ENCODE measurements at regions not wholly inside any gene's neighbourhood (a gene's known extent, or its start where the extent isn't known, plus 50 kb on each side); places are given as distances from the start of the nearest gene placed in this dataset.

DNA sequence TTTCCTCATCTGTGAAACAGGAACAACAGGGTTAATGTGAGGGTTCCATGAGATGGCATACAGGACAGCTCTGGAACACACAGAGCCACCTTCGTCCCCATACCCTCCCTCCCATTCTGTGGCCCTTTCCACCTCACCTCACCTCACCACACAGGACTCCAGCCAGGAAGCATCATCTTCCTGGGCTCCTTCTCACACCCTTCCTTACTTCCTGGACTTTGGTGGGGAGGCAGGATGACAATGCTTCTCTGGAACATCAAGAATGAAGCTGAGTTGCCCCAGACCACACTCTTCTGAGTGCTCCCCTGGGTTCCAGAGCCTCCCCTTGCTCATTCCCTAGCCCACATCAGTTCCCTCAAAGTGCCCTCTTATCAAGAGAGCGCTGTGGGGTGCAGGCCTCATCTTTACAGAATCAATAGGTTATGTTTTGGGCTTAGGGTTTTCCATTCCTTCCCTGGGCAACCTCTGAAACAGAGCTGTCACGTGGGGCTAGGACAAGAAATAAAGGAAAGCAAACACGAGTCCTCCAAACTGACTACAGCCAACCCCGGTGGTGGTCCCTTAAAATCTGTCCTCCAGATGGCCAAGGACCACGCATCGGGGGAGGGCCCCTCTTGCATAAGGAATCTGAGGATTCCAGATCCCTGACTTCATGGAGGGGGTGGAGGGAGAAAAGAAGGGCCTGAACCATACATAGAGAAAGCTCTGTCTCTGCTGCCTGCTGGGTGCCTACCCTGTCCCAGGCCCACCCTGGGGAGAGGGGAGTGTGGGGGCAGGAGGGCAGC is 74.4 kb upstream of the ATP6AP2 start:
- no peaks in the 10 kb centered on the region for H3K4me1 ChIP-seq (ENCODE audit: control insufficient read depth in 1 of 2, insufficient read depth in 1 of 2, low read depth in 1 of 2, low read length in 1 of 2)
- H3K4me3 ChIP-seq (ENCODE audit: low read depth in 1 of 2, low read length in 1 of 2), result no peak overlapping the region
- no peaks in the 10 kb centered on the region for H3K36me3 ChIP-seq
- TF ChIP-seq, protein P1, sequence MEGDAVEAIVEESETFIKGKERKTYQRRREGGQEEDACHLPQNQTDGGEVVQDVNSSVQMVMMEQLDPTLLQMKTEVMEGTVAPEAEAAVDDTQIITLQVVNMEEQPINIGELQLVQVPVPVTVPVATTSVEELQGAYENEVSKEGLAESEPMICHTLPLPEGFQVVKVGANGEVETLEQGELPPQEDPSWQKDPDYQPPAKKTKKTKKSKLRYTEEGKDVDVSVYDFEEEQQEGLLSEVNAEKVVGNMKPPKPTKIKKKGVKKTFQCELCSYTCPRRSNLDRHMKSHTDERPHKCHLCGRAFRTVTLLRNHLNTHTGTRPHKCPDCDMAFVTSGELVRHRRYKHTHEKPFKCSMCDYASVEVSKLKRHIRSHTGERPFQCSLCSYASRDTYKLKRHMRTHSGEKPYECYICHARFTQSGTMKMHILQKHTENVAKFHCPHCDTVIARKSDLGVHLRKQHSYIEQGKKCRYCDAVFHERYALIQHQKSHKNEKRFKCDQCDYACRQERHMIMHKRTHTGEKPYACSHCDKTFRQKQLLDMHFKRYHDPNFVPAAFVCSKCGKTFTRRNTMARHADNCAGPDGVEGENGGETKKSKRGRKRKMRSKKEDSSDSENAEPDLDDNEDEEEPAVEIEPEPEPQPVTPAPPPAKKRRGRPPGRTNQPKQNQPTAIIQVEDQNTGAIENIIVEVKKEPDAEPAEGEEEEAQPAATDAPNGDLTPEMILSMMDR (IDR thresholded peaks at IDR 0.05), result no peak
- no peaks in the 10 kb centered on the region for H3K27me3 ChIP-seq
- H3K9me3 ChIP-seq, result no peaks in the 10 kb centered on the region
- H3K27ac ChIP-seq, result no peak overlapping the region

DNA sequence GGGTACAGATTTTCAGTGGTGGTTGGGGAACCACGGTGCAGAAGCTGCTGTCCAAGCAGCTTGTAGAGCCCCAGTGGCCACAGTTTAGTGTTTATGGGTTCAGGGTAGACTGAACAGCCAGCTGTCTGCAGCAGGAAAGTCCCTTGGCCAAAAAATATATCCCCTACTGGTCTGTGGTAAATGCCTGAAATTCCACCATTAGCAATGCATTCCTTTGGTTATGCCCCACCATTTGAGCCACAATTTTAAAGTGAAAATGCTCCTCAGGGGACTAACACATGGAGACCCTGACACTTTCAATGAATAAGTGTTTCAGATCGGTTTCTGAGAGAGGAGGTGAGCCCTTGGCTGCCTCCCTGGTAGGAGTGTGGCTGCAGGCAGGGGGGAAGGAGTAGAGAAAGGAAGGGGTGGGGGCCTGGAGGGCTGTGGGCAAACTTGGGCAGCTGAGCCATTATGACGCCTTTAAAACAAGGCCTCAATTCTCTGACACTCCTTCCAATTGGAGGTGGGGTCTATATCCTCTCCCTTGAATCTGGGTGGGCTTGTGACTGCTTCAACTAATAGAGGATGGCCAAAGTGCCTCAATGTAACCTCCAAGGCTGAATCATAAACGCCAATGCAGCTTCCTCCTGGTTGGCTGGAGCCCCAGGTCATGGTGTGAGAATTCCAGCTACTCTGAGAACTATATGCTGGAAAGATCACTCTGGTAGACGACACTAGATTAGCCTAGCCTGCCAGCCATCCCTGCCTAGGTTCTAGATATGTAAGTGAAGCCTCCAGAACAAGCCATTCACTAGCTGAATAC is 75.8 kb upstream of the ATP6AP2 start:
- Histone ChIP-seq H3K9me3 (no peaks in the 10 kb centered on the region), H3K4me1 (ENCODE audit: control insufficient read depth in 1 of 2, insufficient read depth in 1 of 2, low read depth in 1 of 2, low read length in 1 of 2) (no peaks in the 10 kb centered on the region), H3K27me3 (no peaks in the 10 kb centered on the region), H3K4me3 (ENCODE audit: low read depth in 1 of 2, low read length in 1 of 2) (no peak overlapping the region), H3K27ac (no peak overlapping the region), H3K36me3 (no peaks in the 10 kb centered on the region)
- TF ChIP-seq, protein P1 (IDR thresholded peaks at IDR 0.05), result no peak

DNA sequence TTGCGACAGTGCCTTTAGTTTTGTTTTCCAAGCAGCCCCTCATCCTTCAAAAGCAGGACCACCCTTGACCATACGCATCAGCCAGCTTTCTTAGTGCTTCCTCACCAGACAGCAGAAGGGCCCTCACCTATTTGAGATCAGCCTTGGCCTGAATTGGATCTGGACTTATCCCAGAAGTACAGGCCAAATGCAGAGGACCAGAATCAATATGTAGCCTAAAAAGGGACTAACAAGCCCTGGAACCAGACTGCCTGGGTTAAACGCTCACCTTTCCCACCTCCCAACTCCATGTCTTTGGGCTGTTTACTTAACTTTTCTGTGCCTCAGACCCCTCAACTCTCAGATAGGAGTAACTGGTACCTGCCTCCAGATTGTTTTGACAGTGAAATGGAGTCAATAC is 77.7 kb upstream of the ATP6AP2 start:
- no peaks in the 10 kb centered on the region for H3K4me1 ChIP-seq (ENCODE audit: control insufficient read depth in 1 of 2, insufficient read depth in 1 of 2, low read depth in 1 of 2, low read length in 1 of 2)
- H3K36me3 ChIP-seq, result no peaks in the 10 kb centered on the region
- no peak overlapping the region for H3K4me3 ChIP-seq (ENCODE audit: low read depth in 1 of 2, low read length in 1 of 2)
- TF ChIP-seq, protein P1 (IDR thresholded peaks at IDR 0.05), result no peak
- H3K9me3 ChIP-seq, result no peaks in the 10 kb centered on the region
- no peak overlapping the region for H3K27ac ChIP-seq
- H3K27me3 ChIP-seq, result no peaks in the 10 kb centered on the region

DNA sequence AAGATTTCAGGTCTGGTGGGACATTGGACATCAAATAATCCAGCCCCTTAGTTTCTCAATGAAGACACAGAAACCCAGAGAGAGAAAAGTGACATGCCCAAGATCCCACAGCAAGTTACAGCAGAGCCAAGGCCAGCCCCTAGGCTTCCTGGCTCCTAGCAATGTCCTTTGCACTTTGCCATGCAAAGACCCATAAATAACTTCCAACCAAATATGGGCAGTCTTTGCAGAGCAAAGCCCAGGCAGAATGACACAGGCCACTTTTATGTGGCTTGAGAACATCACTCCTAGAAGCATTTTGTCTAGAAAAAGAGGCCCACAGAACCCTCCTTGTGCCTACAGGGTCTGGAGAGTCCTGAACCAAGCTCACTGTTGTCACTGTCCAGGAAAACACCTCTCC is 78.1 kb upstream of the ATP6AP2 start:
- Histone ChIP-seq H3K4me3 (ENCODE audit: low read depth in 1 of 2, low read length in 1 of 2) (no peak overlapping the region), H3K27me3 (no peaks in the 10 kb centered on the region), H3K36me3 (no peaks in the 10 kb centered on the region), H3K4me1 (ENCODE audit: control insufficient read depth in 1 of 2, insufficient read depth in 1 of 2, low read depth in 1 of 2, low read length in 1 of 2) (no peaks in the 10 kb centered on the region), H3K9me3 (no peaks in the 10 kb centered on the region), H3K27ac (no peak overlapping the region)
- TF ChIP-seq, protein P1 (IDR thresholded peaks at IDR 0.05), result no peak

DNA sequence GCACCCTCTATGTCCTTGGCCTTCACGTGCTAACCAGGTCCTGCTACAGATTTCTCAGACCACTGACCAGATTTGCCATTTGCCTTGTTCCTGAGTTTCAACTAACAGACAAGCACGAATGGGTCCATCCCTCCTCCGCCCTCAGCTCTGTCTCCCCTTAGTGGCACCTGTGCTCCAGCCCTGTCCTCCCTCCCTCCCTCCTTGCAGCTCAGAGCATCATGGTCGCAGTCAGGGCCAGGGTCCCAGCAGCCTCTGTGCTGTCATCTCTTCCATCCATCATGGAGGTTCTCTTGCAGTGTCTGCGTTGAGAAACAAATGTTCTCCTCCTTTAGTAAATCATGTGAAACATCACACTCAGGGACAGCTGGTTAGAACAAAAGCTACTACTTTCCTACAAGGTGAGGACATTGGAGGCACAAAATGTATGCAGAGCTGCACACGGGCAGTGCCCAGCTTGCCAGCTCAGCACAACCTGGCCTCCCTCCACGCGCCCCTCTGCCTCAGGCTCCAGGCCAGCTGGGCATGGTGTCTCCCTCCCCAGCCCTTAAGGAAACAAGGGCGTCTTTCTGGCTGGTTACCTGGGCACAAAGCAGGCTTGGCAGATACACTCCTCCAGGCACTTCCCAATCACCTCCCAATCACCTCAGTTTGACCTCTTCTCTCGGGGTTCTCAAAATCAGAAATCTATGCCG is 79.5 kb upstream of the ATP6AP2 start:
- no peaks in the 10 kb centered on the region for H3K36me3 ChIP-seq
- H3K27me3 ChIP-seq, result no peaks in the 10 kb centered on the region
- no peak overlapping the region for H3K27ac ChIP-seq
- H3K9me3 ChIP-seq, result no peaks in the 10 kb centered on the region
- H3K4me1 ChIP-seq (ENCODE audit: control insufficient read depth in 1 of 2, insufficient read depth in 1 of 2, low read depth in 1 of 2, low read length in 1 of 2), result no peaks in the 10 kb centered on the region
- no peak overlapping the region for H3K4me3 ChIP-seq (ENCODE audit: low read depth in 1 of 2, low read length in 1 of 2)
- TF ChIP-seq, protein P1 (IDR thresholded peaks at IDR 0.05), result no peak
